Activated CD8-positive, alpha-beta memory T cell treated with anti-CD3 and anti-CD28 coated beads for 48 hours (primary cell): ENCODE measurements at regions not wholly inside any gene's neighbourhood (a gene's known extent, or its start where the extent isn't known, plus 50 kb on each side); places are given as distances from the start of the nearest gene placed in this dataset.

ENCODE experiments used
- DNase-seq, 3 experiments: peaks; one replicate each; pipeline ENCODE4 v3.0.0-alpha.2; 2020; ENCODE audit warnings: low read depth in 2 of 3, low spot score in 2 of 3

DNA sequence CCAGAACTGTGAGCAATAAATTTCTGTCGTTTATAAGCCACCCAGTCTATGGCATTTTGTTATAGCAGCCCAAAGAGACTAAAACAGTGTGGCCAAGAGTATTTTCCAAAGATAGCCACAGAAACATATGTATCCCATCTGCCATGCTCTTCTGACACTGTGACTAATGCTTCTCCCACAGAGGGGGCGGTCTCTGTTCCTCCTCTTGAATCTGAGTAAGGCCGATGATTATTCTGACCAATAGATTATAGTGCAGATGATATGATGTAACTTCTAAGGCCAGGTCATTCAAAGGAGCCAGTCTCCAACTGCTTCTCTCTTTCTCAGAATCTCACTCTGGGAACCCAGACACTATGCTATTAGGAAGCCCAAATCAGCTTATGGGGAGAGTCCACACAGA lies 570.7 kb downstream of the BCOR start:
- DNase-seq, result no peak

DNA sequence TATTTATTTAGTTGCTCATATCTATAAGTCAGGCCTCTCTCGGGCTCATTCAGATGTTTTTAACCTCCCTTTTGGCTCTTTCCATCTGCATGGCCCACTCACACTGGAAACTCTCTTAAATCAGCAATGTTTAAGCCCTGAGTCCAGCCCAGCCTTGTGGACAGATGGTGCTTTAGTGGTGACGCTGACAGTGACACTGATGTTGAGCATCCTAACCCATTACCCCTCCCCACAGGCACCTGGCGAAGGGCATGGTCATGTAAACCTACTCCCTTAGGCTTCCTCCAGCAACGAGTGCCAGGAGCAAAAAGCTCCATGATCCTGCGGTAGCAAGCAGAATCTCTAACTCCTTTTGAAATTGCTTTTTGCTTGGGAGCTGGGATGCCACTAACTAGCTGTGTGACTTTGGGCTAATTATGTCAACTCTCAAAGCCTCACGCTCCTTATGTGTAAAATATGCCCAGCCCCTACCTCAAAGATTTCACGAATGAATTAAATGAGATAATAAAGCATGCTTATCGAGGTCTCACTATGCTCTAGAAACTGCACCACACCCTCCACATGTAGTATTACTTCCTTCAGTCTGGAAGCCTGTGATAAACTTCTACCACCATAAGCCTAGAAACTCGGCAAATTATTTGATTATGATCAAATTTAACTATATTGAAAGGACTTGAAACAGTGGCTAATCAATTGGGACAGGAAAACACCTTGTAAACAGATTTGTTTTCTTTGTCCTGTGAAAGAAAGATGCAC lies 569.4 kb downstream of the BCOR start:
- DNase-seq, result no peak

DNA sequence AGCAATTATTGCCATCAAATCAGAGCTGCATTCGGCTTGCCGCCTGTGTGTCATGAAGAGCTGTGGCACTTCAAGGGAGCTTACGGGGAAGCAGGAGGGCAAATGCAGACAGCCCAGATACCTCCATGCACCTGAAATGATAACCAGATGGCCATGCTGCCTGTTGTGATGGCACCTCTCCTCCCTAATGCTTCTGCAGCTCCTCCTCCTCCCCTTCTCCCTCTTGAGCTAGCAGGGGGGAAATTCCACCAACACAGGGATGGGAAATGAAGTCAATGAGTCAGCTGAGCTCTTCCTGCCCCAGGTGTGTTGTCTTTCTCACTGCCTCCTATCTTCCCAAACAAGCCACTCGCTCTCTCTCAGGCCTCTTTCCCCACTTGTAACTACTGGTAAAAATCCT lies 565.0 kb downstream of the BCOR start:
- no peak for DNase-seq

DNA sequence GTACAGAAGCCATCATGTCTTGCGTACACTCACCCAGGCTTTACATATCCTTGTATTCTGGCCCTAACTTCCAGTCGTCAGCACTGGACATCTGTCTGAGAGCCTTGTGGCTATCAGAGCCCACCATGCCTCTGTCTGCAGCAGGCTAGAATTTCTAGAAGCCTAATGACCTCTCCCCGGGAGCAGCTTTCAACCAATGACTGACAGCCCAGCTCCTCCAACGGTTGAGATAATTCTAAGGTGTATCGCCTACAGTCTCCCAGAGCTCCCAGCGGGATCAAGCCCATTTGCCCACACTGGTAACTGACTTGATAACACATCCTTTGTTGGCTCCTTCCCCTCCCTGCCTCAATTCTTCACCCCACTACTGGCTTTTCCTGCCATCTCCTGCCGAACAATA lies 562.8 kb downstream of the BCOR start:
- DNase-seq, result no peak

DNA sequence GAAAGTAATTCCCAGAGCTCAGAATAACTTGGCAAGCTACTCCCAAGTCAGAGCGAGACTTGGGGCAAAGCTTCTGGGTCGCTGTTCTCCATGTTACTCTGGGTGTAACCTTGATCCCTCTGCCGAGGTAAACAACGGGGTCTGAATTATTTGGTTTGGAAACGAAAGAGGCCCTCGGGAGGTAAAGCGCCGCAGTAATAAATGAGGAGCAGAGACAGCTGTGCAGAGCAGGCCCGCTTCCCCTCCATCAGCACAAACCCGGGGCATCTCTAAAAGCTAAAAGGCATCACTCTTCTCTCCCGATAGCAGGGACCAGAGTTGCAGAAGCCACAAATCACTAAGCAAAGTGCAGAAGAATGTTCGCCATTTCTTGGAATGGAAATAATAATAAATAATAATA lies 561.5 kb downstream of the BCOR start:
- DNase-seq, result no peak

GRCh38 chrX:39541881-39542280 lies 555.9 kb downstream of the BCOR start:
- no peak for DNase-seq

GRCh38 chrX:39542316-39542715 lies 555.4 kb downstream of the BCOR start:
- no peak for DNase-seq

DNA sequence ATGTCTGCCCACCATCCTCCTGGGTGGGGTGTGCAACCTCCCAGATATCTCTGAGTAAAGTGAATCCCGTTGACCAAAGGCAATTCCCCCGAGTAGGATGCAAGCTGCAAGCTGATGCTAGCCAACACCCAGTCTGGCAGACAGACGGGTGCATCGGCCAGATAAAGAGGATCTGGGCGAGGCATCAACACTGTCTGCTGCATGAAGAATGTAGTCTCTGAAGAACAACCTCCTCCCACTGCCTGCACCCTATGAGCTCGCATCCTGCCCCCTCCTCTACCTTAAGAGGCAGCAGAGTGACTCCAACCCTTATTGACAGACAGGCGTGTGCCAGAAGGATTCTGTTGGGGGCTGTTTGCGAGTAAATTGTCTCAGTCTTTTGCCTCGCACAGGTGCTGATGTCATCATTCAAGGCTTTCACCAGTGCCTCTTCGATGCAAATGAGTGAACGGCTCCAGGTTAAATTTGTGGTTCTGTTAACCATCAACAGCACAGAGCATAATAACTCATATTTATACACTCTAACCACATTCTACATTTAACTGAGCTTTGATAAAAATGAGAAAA lies 546.9 kb downstream of the BCOR start:
- DNase-seq, result no peak

GRCh38 chrX:39551762-39552161 lies 546.0 kb downstream of the BCOR start:
- DNase-seq, result no peak

GRCh38 chrX:39555431-39555830 lies 542.3 kb downstream of the BCOR start:
- no peak for DNase-seq

GRCh38 chrX:39556056-39556455 lies 541.7 kb downstream of the BCOR start:
- no peak for DNase-seq

DNA sequence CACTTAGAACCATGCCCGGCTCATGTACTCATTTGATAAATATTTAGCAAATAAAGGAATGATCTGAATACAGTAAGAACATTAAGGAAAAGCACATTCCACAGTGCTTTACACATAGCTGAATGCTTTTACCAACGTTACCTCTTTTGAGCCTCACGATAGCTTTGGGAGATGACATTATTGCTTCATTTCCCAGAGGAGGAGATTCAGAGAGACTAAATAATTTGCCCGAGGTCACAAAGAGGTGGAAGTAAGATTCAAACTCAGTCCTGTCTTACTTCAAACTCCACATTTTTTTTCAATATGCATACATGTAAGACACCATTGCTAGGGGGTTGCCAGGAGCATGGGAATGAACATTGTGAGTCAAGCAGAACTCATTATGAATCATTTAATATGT lies 538.5 kb downstream of the BCOR start:
- no peak for DNase-seq

DNA sequence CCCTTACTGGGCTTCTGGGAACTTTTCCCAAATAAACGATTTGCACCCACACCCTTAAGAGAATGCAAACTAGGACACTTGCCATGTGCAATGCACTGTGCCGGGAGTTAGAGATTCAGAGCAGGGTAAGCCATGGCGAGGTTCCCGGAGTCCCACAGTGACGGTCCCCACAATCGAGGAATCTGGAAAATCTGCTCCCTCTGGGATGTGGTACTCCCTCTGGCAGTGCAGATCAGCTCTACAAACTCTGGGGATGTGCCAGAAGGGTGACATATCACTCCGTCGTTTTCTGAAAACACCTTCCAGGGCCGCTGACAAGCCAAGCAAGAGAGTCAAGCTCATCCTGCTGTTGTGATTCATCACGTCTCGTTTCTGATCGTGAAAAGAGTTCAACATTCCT lies 537.5 kb downstream of the BCOR start:
- no peak for DNase-seq

GRCh38 chrX:39563178-39563577 lies 534.6 kb downstream of the BCOR start:
- no peak for DNase-seq

- no peak for DNase-seq
These were observed 533.0 kb downstream of the BCOR start for GRCh38 chrX:39564751-39565150.

GRCh38 chrX:39574178-39574577 lies 523.6 kb downstream of the BCOR start:
- no peak for DNase-seq

GRCh38 chrX:39576041-39576872 lies 521.5 kb downstream of the BCOR start:
- no peak for DNase-seq

GRCh38 chrX:39577206-39577984 lies 520.4 kb downstream of the BCOR start:
- DNase-seq, result no peak

DNA sequence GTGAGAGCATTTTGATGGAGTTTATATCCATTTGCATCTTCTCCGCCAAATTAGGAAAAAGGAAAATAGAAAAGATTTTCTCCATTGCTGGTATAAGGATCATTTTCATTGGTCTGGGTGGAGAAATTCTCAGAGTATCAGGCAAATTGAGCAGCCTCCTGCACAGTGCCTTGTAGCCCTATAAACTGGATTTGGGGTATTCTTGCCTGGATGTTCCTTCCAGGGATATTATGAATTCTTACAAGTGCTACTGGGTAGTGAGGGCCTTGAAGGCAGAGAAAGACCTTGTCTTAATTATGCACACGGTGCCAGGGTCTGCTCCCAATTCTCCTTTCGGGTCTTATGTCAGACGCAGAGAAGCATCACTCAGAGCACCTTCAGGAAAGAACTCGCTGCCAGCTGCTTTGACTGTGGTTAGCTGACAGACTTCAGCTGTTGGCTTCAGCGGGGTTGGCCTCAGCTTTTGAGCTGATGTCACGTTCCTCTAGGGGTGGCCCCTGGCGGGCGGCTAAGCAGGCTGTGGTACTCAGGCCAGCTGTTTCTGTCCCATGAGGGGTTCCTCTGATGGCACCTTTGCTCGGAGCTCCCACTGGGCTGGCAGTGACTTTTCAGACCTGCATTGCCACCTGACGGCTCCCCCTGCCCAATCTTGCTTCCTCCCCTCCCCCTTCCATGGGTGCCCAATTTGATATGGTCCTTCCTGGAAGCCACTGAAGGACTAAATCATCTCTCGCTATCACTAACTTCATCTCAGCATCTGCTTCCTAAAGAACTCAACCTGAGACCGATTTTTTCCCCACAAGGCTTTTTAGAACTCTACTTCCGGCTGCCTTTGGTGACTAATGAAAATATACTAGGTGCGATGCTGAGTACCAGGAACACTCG lies 519.5 kb downstream of the BCOR start:
- DNase-seq, result peak in 2 of 3 experiments; percentile 18 to 30

- no peak for DNase-seq
These were observed 517.7 kb downstream of the BCOR start for GRCh38 chrX:39580043-39580442.
